ENCODE measurements at regions not wholly inside any gene's neighbourhood (a gene's known extent, or its start where the extent isn't known, plus 50 kb on each side); places are given as distances from the start of the nearest gene placed in this dataset.

DNA sequence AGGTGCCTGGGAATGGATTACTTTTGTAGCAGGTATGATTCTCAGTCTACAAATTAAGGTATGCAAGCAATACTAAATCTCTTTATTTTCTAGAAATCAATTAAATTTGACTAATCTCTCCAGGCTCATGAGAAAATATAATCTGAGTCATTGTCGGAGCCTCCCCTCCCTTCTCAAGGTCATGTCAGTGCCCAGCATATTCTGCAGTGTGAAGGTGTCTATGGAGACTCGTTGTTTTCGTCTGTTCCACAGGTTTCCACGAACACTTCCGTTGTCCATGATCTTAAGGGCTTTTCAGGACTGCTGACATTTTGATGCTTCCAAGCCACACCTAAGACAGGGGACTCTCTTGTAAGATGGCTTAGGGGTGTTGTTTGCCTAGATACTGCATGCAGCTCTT is 56.6 kb upstream of the SCOC start:
- DNase-seq, result no peak

GRCh38 chr4:140315970-140316369 is 57.5 kb upstream of the SCOC start:
- DNase-seq, result no peak

- DNase-seq, result no peak
These were observed 58.0 kb upstream of the SCOC start for GRCh38 chr4:140315438-140315837.

DNA sequence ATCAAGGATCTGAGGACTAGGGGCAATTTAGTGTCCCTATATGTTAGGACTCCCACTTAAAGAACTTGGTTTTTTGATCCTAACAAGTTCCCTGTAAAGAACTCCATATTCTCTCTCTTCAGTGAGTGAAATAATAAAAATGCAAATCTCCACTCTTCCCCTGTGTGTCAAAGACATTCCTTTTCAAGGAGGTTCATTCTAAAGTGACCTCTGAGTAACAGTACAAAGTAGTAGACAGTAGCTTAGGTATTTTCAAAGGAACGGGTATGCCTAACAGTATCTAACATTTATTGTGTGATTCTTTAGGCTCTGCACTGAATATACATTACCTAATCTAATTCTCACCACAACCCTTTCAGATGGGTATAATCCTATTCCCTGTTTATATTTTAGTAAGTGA is 58.4 kb upstream of the SCOC start:
- no peak for DNase-seq

- no peak for DNase-seq
These were observed 61.3 kb upstream of the SCOC start for GRCh38 chr4:140312100-140312499.

DNA sequence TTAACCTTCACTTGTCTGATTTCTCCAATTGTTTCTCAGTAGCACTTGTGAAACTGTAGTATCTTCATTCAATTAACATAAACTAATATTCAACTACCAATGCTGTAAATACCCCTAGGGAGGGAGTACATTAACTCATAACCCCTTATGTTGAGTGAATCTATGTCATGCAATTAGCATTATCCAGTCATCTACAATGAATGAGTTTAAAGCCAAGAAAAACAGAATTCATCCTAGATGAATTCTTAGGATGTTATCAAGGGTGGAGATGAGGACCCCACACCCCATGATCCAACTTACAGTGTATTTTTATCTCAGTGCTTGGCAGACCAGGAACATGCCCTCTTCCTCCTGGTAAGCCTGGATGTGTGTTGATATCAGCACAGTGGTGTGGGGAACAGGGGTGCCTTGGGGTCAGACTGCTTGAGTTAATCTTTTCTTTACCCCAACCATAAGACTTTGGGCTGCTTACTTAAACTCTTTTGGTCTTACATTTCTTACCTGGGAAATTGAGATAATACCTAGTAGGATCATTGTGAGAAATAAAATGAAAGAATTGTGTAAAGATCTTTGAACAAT is 62.1 kb upstream of the SCOC start:
- DNase-seq, result no peak

DNA sequence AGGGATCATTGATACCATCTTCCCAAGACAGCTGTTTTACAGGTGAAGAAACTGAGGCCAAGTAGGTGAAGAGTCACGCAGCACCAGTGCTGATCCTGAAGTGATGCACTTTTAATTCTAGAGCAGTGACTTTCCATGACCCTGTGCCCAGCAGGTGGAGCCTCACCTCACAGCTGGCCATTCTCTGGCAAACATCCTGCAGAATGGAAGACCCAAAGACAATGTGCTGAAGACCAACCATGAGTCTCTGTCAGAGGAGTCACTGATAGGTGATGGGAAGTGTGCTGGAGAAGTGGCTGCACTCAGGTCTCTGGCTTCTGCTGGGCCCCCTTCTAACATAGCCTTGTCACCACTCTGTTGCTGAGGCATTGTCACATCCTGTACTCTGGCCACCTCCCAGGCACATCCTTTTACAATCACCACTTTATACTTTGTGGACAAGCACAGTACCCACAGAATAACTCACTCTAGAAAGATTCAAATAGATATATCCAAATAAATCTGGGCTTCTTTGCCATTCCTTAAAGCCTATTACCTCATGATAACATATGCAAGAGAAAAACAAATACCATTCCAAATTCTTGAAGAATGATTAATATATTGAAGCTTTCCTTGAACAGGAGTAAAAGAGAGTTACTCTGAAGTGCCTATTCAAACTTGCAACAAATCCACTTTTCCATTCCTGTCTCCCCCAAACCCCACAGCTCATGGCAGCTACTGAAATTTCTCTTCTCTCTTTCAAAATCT is 64.1 kb upstream of the SCOC start:
- no peak for DNase-seq

DNA sequence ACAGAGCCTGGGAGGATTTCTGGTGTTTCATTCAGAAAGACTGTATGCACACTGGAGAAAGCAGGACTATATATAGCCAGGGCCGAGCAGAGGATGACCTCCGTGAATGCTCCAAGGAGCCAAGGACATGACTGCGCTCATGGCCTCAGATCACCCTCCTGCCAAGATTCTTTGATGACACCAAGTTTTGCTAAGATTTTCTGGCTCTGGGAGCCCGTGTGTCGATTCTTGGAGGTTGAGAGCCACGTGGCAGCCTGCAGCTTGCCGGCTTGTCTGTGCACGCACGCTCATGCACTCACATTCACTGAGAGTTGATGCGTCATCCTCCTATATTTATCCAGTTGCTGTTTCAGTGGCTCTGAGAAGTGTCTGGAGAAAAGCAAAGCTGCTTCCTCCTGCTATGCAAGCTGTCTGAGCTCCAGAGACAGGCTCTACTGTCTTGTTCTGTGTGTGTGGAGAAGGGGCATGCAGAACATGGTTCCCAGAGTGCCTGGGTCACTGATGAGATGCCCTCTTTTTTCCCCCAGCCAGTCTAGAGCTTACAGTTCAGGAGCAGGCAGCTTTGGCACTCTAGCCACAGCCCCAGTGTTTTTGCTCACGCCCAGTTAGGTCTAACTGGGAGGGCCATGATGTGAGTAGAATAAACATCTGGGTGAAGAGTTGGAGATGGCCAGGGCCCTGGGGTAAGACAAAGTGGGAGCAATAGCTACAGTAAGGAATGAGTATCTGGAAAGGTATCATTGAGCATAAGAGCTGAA is 64.9 kb upstream of the SCOC start:
- DNase-seq, result peak in 42 of 56 donors; percentile 2 to 80 (median 36)

- no peak for DNase-seq
These were observed 68.4 kb upstream of the SCOC start for GRCh38 chr4:140305053-140305452.

- DNase-seq, result no peak
These were observed 69.1 kb upstream of the SCOC start for GRCh38 chr4:140304346-140304745.

DNA sequence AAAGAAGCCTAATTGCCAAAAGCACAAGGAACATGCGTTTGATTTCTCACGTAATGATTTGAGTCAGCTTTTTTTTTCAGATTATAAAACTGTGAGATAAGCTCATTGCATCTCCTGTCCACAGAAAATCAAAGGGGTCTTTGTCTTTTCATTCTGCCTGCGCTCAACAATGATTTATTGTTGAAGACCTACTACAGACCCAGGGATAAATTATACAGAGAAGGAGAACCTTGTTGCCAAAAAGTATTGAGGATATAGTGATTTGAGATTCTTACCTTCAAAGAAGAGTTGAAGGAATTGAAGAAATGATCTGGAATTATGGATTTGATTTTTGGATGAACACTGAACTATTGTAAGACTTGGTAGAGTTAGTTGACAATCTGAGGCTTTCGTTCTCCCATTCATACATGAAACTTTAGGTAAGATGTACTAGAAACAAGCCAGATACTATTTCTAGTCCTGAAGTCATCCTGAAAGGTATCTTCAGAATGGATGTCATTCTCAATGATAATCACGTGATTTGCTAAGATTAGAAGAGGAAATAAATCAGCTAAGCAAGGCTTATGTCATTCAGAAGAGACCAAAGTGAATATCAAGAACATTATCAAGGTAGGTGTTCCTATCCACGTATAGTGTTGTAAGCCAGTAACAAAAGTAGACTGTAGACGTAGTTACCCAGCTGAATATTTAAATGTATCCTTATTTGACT is 71.1 kb upstream of the SCOC start:
- peak in 3 of 56 donors; percentile 1 to 24 (median 15) for DNase-seq

- peak in 16 of 56 donors; percentile 3 to 49 (median 17) for DNase-seq
These were observed 73.0 kb upstream of the SCOC start for GRCh38 chr4:140300271-140300970.

DNA sequence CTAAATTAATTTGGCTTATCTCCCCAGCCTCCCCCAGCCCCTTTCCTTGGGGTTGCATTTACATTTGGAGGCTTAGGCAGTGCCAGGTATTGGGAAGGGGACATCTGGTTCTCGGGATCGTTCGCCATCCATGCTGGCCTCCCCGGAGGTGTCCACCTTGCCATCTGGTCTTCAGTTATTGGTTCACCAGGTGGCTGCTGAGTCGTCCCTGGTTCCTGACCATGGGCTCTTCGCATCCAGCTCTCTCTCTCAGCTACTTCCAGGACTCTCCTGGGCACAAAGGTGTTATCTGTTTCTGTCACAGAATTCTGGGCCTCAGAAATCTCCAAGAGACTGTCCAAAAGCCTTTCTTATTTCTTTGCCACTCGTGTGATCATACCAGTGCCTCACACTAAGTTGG is 75.4 kb upstream of the SCOC start:
- DNase-seq, result no peak

DNA sequence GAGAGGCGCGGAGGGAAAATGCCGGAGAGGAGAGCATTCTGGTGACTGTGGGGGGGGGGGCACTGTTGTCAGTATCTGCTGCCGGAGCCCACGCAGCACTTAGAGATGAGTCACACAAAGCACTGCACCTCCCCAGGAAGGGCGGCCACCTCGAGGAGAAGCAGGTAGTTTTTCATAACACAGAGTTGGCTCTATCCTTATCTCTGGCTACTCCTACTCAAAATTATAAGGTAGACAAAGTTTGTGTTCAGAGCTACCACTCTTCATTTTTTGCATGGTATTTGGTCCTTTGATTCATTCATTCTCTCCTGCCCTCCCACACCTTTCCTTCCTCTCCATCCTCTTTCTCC is 76.2 kb upstream of the SCOC start:
- peak in 15 of 56 donors; percentile 5 to 44 (median 19) for DNase-seq

GRCh38 chr4:140296335-140297220 is 76.9 kb upstream of the SCOC start:
- DNase-seq, result peak in 16 of 56 donors; percentile 2 to 50 (median 13)

- no peak for DNase-seq
These were observed 79.5 kb upstream of the SCOC start for GRCh38 chr4:140293979-140294378.

DNA sequence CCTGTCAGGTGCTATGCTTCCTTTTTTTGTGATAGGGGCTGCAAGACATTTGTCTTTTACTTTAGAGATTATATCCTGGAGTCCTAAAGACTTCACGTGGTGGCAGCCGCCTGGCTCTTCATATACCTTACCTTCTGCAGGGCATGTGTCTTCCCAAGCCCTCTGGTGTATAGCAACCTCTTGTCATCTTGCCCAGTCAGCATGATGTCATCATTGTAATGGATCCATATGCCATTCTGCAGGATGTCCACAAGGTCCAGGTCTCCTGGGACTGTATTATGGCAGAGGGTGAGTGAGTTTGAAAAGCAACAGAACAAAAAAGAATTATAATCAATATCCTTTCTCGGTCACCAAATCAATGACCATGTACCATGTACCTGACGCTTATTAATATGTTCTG is 82.2 kb upstream of the SCOC start:
- DNase-seq, result no peak

DNA sequence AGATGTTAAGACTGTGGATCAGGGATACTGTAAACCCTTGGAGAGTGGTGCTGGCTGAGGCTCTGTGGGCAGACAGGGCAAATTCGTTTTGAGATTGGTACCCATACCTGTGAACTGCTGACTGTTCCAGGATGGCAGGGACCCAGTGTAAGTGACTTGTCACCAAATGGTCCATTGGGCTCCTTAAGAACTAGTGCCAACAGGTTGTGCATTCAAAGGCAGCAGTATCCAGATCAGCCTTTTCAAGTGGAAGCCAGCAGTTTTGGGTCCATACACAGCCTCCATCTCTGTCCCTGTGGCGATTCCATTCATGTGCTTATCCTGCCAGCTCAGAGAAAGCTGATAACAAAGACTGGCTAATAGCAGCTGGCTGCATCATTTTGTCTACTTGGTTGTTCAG is 84.0 kb upstream of the SCOC start:
- DNase-seq, result no peak

- peak in 31 of 56 donors; percentile 4 to 75 (median 28) for DNase-seq
These were observed 87.0 kb upstream of the SCOC start for GRCh38 chr4:140286456-140286855.

DNA sequence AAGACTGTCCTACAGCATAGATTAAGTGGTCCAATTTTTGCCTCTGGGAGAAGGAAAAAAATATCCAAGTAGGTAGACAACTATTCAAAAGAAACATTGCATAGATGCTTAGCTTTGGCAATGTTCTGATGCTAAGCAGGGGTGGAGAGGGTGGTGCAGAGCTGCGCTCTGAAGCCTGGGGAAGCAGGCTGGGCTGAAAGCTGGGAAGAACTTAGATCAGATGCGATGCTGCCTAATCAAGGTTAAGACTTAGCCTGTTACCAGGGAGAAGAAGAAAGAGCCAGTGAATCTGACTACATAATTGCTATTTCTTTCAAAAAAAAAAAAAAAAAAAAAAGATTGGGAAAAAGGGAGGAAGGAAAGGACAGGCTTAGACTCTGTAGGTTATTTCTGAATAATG is 89.0 kb upstream of the SCOC start:
- DNase-seq, result no peak

Data from amygdala (tissue), 56 donors.